ENCODE measurements at regions not wholly inside any gene's neighbourhood (a gene's known extent, or its start where the extent isn't known, plus 50 kb on each side); places are given as distances from the start of the nearest gene placed in this dataset.

GRCh38 chr1:14442669-14443068, 155.8 kb upstream of the KAZN start:
- no peak for TF ChIP-seq CTCF (IDR thresholded peaks at IDR 0.05; ENCODE audit: unreplicated experiment in 3 of 3)
- H3K27me3 Mint-ChIP-seq (ENCODE audit: low read depth) = peaks cover 7% of the 10 kb centered on the region
- peak overlapping the region; percentile 47 to 85 (median 84) for H3K27ac Mint-ChIP-seq
- H3K36me3 Mint-ChIP-seq (ENCODE audit: low read depth) = no peaks in the 10 kb centered on the region
- H3K4me1 Mint-ChIP-seq = peaks cover 15% of the 10 kb centered on the region
- H3K9me3 Mint-ChIP-seq = no peaks in the 10 kb centered on the region
- no peak overlapping the region for H3K4me3 Mint-ChIP-seq

GRCh38 chr1:14443164-14443787, 155.2 kb upstream of the KAZN start:
- Mint-ChIP-seq H3K4me1 (peaks cover 15% of the 10 kb centered on the region), H3K9me3 (no peaks in the 10 kb centered on the region), H3K4me3 (no peak overlapping the region), H3K36me3 (ENCODE audit: low read depth) (no peaks in the 10 kb centered on the region), H3K27me3 (ENCODE audit: low read depth) (peaks cover 7% of the 10 kb centered on the region), H3K27ac (peak overlapping the region; percentile 47 to 85 (median 84))
- no peak for TF ChIP-seq CTCF (IDR thresholded peaks at IDR 0.05; ENCODE audit: unreplicated experiment in 3 of 3)

DNA sequence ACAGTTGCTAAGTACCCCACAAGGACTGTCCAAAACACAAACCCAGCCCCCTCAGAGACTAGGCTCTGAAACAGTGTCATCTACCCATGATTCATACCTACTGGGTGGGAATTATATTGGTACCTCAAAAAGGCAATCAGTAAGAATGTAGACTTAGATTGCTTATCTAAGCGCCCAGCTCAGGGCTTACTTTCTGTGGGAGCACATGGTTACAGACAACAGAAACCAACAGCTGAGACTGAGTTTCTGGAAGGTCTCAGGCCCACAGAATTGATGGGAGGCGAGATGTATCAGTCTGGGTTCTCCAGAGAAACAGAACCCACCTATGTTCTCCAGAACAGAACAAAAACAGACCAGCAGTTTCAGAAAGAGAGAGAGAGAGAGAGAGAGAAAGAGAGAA, 147.3 kb upstream of the KAZN start:
- Mint-ChIP-seq H3K36me3 (ENCODE audit: low read depth) (no peaks in the 10 kb centered on the region), H3K9me3 (no peaks in the 10 kb centered on the region), H3K4me3 (no peak overlapping the region), H3K4me1 (no peaks in the 10 kb centered on the region), H3K27ac (no peak overlapping the region), H3K27me3 (ENCODE audit: low read depth) (peaks cover 5% of the 10 kb centered on the region)
- TF ChIP-seq CTCF (IDR thresholded peaks at IDR 0.05; ENCODE audit: unreplicated experiment in 3 of 3) = no peak

- TF ChIP-seq CTCF (IDR thresholded peaks at IDR 0.05; ENCODE audit: unreplicated experiment in 3 of 3) = no peak
- H3K9me3 Mint-ChIP-seq = no peaks in the 10 kb centered on the region
- H3K27ac Mint-ChIP-seq = no peak overlapping the region
- no peaks in the 10 kb centered on the region for H3K4me1 Mint-ChIP-seq
- H3K4me3 Mint-ChIP-seq = no peak overlapping the region
- no peaks in the 10 kb centered on the region for H3K36me3 Mint-ChIP-seq (ENCODE audit: low read depth)
- peaks cover 5% of the 10 kb centered on the region for H3K27me3 Mint-ChIP-seq (ENCODE audit: low read depth)
These were observed 145.9 kb upstream of the KAZN start for GRCh38 chr1:14452551-14452950.

- Mint-ChIP-seq H3K27me3 (ENCODE audit: low read depth) (peaks cover 4% of the 10 kb centered on the region), H3K36me3 (ENCODE audit: low read depth) (no peaks in the 10 kb centered on the region)
- TF ChIP-seq CTCF (IDR thresholded peaks at IDR 0.05; ENCODE audit: unreplicated experiment in 3 of 3) = no peak
These were observed 138.3 kb upstream of the KAZN start for GRCh38 chr1:14460173-14460572.

DNA sequence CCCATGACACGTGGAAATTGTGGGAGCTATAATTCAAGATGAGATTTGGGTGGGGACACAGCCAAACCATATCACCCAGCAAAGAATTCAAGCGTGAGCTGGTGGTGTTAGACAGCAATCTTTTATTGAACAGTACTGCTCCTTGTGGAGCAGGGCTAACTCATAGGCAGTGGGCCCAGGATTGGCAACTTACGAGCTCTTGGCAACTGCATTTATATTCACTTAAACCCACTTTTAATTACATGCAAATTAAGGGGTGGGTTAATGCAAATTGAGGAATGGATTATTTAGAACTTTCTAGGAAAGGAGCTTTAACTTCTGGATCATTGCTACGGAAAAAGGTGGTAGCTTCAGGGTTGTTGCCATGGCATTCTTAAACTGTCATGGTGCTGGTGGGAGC, 135.6 kb upstream of the KAZN start:
- H3K9me3 Mint-ChIP-seq = no peaks in the 10 kb centered on the region
- no peaks in the 10 kb centered on the region for H3K36me3 Mint-ChIP-seq (ENCODE audit: low read depth)
- H3K27ac Mint-ChIP-seq = no peak overlapping the region
- peaks cover 4% of the 10 kb centered on the region for H3K27me3 Mint-ChIP-seq (ENCODE audit: low read depth)
- H3K4me1 Mint-ChIP-seq = peaks cover 10% of the 10 kb centered on the region
- no peak overlapping the region for H3K4me3 Mint-ChIP-seq
- TF ChIP-seq CTCF (IDR thresholded peaks at IDR 0.05; ENCODE audit: unreplicated experiment in 3 of 3) = no peak

More at GRCh38 chr1:14460173-14460572, 138.3 kb upstream of the KAZN start:
- Mint-ChIP-seq H3K9me3 (no peaks in the 10 kb centered on the region), H3K4me1 (peaks cover 10% of the 10 kb centered on the region), H3K27ac (no peak overlapping the region), H3K4me3 (no peak overlapping the region)
